Ovary (tissue), 3 donors: ENCODE measurements at regions not wholly inside any gene's neighbourhood (a gene's known extent, or its start where the extent isn't known, plus 50 kb on each side); places are given as distances from the start of the nearest gene placed in this dataset.

Source experiments
- CTCF ChIP-seq, 3 donors: fragments of 450-650 bp in 2 of 3; fragments of 200-600 bp in 1 of 3; IDR thresholded peaks; one replicate each; pipeline versions ENCODE4 v1.5.1 to v1.8.0; 2016 to 2022; ENCODE audit warnings: antibody characterized with exemption in 3 of 3, mild to moderate bottlenecking in 1 of 3
- EP300 ChIP-seq: sonication (generic); formaldehyde crosslinking; IDR thresholded peaks from one replicate; pipeline ENCODE4 v1.6.1; 2017; ENCODE audit warnings: antibody characterized with exemption
- POLR2A ChIP-seq: fragments of 450-650 bp; IDR thresholded peaks from one replicate; pipeline ENCODE4 v1.6.1; 2017; ENCODE audit warnings: antibody characterized with exemption, mild to moderate bottlenecking, moderate library complexity
- donor health status: DM: no; HTN: no; CAD: no.

- TF ChIP-seq EP300: no peak
- no peak for TF ChIP-seq POLR2A
- no peak for TF ChIP-seq CTCF (IDR thresholded peaks at IDR 0.05)
Measured at GRCh38 chr10:52632591-52632990, 140.0 kb downstream of the MBL2 start.
